AML-193 (cell line): ENCODE measurements at regions not wholly inside any gene's neighbourhood (a gene's known extent, or its start where the extent isn't known, plus 50 kb on each side); places are given as distances from the start of the nearest gene placed in this dataset.

Source experiments
- DNase-seq, 2 experiments: peaks; one replicate each; lab custom pipeline; 2025; lab: John Stamatoyannopoulos, UW

- DNase-seq = peak; percentile 47 to 53
Observed at GRCh38 chr1:67561704-67562113, 123.3 kb upstream of the GADD45A start.

- no peak for DNase-seq
Observed at GRCh38 chr1:67563684-67564083, 121.3 kb upstream of the GADD45A start.

GRCh38 chr1:67564193-67564592, 120.8 kb upstream of the GADD45A start:
- DNase-seq = no peak

- DNase-seq = no peak
Observed at GRCh38 chr1:67566803-67567377, 118.1 kb upstream of the GADD45A start.

- DNase-seq = no peak
Observed at GRCh38 chr1:67570486-67571143, 114.4 kb upstream of the GADD45A start.

GRCh38 chr1:67571406-67571805, 113.6 kb upstream of the GADD45A start:
- no peak for DNase-seq

GRCh38 chr1:67571901-67572593, 113.0 kb upstream of the GADD45A start:
- DNase-seq = no peak

GRCh38 chr1:67572594-67573221, 112.3 kb upstream of the GADD45A start:
- DNase-seq = no peak

- no peak for DNase-seq
Observed at GRCh38 chr1:67573311-67573872, 111.6 kb upstream of the GADD45A start.

GRCh38 chr1:67574221-67574620, 110.8 kb upstream of the GADD45A start:
- DNase-seq = no peak

- DNase-seq = no peak
Observed at GRCh38 chr1:67575861-67576260, 109.1 kb upstream of the GADD45A start.

- no peak for DNase-seq
Observed at GRCh38 chr1:67576474-67576873, 108.5 kb upstream of the GADD45A start.

GRCh38 chr1:67577646-67578045, 107.4 kb upstream of the GADD45A start:
- DNase-seq = no peak

GRCh38 chr1:67578397-67579020, 106.5 kb upstream of the GADD45A start:
- no peak for DNase-seq

GRCh38 chr1:67579623-67580394, 105.2 kb upstream of the GADD45A start:
- DNase-seq = no peak

- DNase-seq = no peak
Observed at GRCh38 chr1:67580691-67581403, 104.2 kb upstream of the GADD45A start.

GRCh38 chr1:67582625-67583461, 102.2 kb upstream of the GADD45A start:
- DNase-seq = no peak

GRCh38 chr1:67583462-67583950, 101.5 kb upstream of the GADD45A start:
- DNase-seq = no peak

- DNase-seq = no peak
Observed at GRCh38 chr1:67584938-67585337, 100.1 kb upstream of the GADD45A start.

GRCh38 chr1:67586596-67586995, 98.4 kb upstream of the GADD45A start:
- no peak for DNase-seq
